Karpas-422 (cell line): ENCODE measurements at regions not wholly inside any gene's neighbourhood (a gene's known extent, or its start where the extent isn't known, plus 50 kb on each side); places are given as distances from the start of the nearest gene placed in this dataset.

Source experiments
- DNase-seq: peaks from one replicate; pipeline ENCODE4 v3.0.0-alpha.2; 2015
- H2AFZ ChIP-seq: fragments of 200-600 bp; sonication (generic); 2 replicates; pipeline ENCODE4 v1.6.1; 2014; ENCODE audit warnings: antibody characterized with exemption, low read length, mixed read lengths
- H3K27ac ChIP-seq: fragments of 200-600 bp; sonication (generic); 2 replicates; pipeline ENCODE4 v1.5.1; 2014; ENCODE audit warnings: mild to moderate bottlenecking, low read length, moderate library complexity
- H3K27me3 ChIP-seq: fragments of 200-600 bp; sonication (generic); 2 replicates; pipeline ENCODE4 v1.6.1; 2014; ENCODE audit warnings: low read length, mixed read lengths
- H3K36me3 ChIP-seq: fragments of 200-600 bp; sonication (generic); 2 replicates; pipeline ENCODE4 v1.6.1; 2014; ENCODE audit warnings: low read length, mixed read lengths; ENCODE audit not compliant: insufficient read depth
- H3K4me1 ChIP-seq: fragments of 200-600 bp; sonication (generic); 2 replicates; pipeline ENCODE4 v1.6.1; 2014; ENCODE audit warnings: mild to moderate bottlenecking, low read length, mixed read lengths
- H3K4me2 ChIP-seq: fragments of 200-600 bp; sonication (generic); 2 replicates; pipeline ENCODE4 v1.6.1; 2014; ENCODE audit warnings: low read length, low read depth, mild to moderate bottlenecking; ENCODE audit not compliant: poor library complexity, severe bottlenecking
- H3K4me3 ChIP-seq: fragments of 200-600 bp; sonication (generic); 2 replicates; pipeline ENCODE4 v1.5.1; 2014; ENCODE audit warnings: mild to moderate bottlenecking, antibody characterized with exemption, low read length, mixed read lengths
- H3K79me2 ChIP-seq: fragments of 200-600 bp; sonication (generic); 2 replicates; pipeline ENCODE4 v1.6.1; 2014; ENCODE audit warnings: mild to moderate bottlenecking, low read length, mixed read lengths
- H3K9ac ChIP-seq: fragments of 200-600 bp; sonication (generic); 2 replicates; pipeline ENCODE4 v1.6.0; 2014; ENCODE audit warnings: low read length
- H3K9me2 ChIP-seq: fragments of 200-600 bp; sonication (generic), shearing (Covaris generic); replicated peaks from 2 replicates; pipeline ENCODE4 v1.6.0; 2014; ENCODE audit warnings: mild to moderate bottlenecking, low read length, moderate library complexity; ENCODE audit not compliant: insufficient read depth
- H3K9me3 ChIP-seq: fragments of 300-700, 200-600 bp; sonication (generic); 2 replicates; pipeline ENCODE4 v1.6.1; 2014; ENCODE audit warnings: low read length, mixed read lengths
- H4K20me1 ChIP-seq: fragments of 200-600 bp; sonication (generic); 2 replicates; pipeline ENCODE4 v1.6.1; 2014; ENCODE audit warnings: mild to moderate bottlenecking, antibody characterized with exemption, low read length, low read depth; ENCODE audit not compliant: insufficient read depth

DNA sequence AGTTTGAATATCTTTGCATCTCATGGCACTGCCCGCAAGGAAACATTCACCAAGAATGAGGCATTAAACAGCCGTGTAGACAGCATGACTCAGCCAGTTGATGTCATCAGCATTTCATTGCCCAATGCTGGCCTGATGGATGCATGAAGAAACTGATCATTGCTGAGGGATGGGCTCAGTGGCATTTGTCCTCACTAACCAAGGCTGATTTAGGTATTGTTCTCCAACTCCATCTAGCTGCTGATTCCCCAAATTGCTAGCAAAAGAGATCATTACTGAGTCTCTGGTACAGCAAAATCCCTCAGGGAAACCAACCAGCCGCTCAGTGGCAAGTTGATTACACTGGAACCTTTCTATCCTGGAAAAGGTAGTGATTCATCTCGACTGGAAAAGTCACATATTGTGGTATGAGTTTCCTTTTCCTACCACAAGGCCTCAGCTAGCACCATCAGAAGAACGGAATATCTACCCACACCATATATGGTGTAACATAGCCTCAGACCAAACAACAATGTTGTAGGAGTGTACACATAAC, 186.5 kb upstream of the GAP43 start:
- no peak overlapping the region for H3K4me2 ChIP-seq
- H3K9me2 ChIP-seq, result no peaks in the 10 kb centered on the region
- no peaks in the 10 kb centered on the region for H3K79me2 ChIP-seq
- H2AFZ ChIP-seq, result no peak overlapping the region
- H3K27ac ChIP-seq, result no peak overlapping the region
- H3K4me1 ChIP-seq, result no peaks in the 10 kb centered on the region
- no peak overlapping the region for H3K9ac ChIP-seq
- H3K36me3 ChIP-seq, result no peaks in the 10 kb centered on the region
- no peak for DNase-seq
- H3K4me3 ChIP-seq, result no peak overlapping the region
- H3K27me3 ChIP-seq, result no peaks in the 10 kb centered on the region
- H4K20me1 ChIP-seq, result no peaks in the 10 kb centered on the region
- no peaks in the 10 kb centered on the region for H3K9me3 ChIP-seq

DNA sequence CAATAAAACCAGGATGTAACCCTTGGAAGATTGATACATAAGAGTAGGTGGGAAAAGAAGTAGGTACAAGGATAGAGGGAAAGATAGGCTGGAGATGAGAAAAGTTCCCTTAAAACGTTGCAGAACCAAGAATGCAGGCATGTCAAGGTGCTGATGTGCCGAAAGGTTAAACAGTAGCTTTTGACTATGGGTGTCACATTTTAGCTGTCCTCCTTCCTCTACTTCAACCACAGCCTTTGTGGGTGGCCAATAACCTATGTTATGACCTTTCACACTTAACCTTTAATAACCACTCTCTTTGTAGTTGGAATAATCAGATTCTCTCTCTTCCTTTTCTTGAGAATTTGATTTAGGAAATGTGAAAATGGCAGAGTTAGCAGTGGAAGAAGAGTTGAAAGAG, 184.5 kb upstream of the GAP43 start:
- Histone ChIP-seq H3K4me2 (no peak overlapping the region), H3K4me3 (no peak overlapping the region), H3K27me3 (no peaks in the 10 kb centered on the region), H2AFZ (no peak overlapping the region), H3K9me2 (no peaks in the 10 kb centered on the region), H3K27ac (no peak overlapping the region), H4K20me1 (no peaks in the 10 kb centered on the region), H3K79me2 (no peaks in the 10 kb centered on the region), H3K4me1 (no peaks in the 10 kb centered on the region), H3K9ac (no peak overlapping the region), H3K9me3 (no peaks in the 10 kb centered on the region), H3K36me3 (no peaks in the 10 kb centered on the region)
- DNase-seq, result no peak

DNA sequence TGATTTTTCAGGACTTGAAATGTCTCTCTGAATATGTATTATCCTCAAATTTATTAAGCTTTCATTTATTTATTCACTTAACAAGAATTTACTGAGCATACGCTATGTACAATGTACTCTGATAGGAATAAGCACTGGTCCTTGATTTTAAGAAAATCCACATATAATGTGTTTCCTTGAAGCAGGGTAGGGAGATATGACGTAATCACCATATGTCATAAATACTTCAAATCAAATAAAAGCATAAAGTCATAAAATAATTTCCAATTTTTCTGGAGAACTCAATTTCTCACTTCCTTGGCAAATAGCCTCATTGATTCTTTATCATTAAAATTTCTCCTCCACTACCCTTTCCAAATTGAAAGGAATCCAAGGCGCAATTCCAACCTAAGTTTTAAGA, 177.8 kb upstream of the GAP43 start:
- no peaks in the 10 kb centered on the region for H3K36me3 ChIP-seq
- H4K20me1 ChIP-seq, result no peaks in the 10 kb centered on the region
- no peaks in the 10 kb centered on the region for H3K9me2 ChIP-seq
- no peak for DNase-seq
- H3K4me2 ChIP-seq, result no peak overlapping the region
- H3K9ac ChIP-seq, result no peak overlapping the region
- H3K27me3 ChIP-seq, result no peaks in the 10 kb centered on the region
- no peak overlapping the region for H2AFZ ChIP-seq
- H3K27ac ChIP-seq, result no peak overlapping the region
- no peaks in the 10 kb centered on the region for H3K4me1 ChIP-seq
- no peak overlapping the region for H3K4me3 ChIP-seq
- H3K9me3 ChIP-seq, result no peaks in the 10 kb centered on the region
- H3K79me2 ChIP-seq, result no peaks in the 10 kb centered on the region

DNA sequence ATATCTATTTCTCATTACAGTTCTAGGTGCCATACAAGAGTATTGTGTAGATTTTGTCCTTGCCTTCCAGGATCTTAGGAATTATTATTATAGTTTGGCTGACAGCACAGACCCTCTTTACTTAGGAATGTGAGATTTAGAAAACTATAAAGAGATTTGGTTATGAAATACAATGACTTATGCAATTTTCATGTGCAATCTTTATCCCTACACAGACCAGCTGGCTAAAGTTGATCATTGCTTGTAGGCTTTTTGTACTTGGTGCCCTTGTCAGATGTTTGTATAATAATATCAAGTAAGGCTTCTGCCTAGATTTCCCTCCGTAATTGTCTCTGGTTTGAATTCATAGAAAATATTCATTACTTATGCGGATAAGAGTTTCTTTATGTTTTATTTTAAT, 174.5 kb upstream of the GAP43 start:
- no peaks in the 10 kb centered on the region for H3K9me2 ChIP-seq

DNA sequence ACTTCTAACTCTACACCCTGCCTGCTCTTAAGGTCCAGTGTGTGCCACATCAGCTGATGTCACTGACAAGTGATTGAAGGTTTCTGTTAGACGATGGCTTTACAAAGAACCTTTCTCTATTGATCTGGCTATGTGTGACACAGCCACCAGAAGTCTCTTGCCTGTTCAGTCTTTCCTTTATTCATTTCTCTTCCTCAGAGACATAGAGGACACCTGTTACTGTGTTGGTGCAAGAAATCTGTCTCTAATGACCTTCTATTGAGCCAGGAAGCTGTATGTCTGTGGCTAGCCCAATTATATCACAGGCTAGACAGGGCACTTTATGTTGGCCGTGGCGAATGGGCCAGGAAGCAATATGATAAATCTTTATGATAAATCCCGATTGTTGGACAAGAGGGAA, 173.3 kb upstream of the GAP43 start:
- Histone ChIP-seq H3K4me2 (no peak overlapping the region), H3K4me3 (no peak overlapping the region), H4K20me1 (no peaks in the 10 kb centered on the region), H3K4me1 (no peaks in the 10 kb centered on the region), H2AFZ (no peak overlapping the region), H3K27me3 (no peaks in the 10 kb centered on the region), H3K27ac (no peak overlapping the region), H3K9me2 (no peaks in the 10 kb centered on the region), H3K9ac (no peak overlapping the region), H3K9me3 (no peaks in the 10 kb centered on the region), H3K36me3 (no peaks in the 10 kb centered on the region), H3K79me2 (no peaks in the 10 kb centered on the region)
- no peak for DNase-seq

More for the DNA sequence above, 174.5 kb upstream of the GAP43 start:
- Histone ChIP-seq H3K4me1 (no peaks in the 10 kb centered on the region), H3K27ac (no peak overlapping the region), H2AFZ (no peak overlapping the region), H3K4me3 (no peak overlapping the region), H3K4me2 (no peak overlapping the region), H3K27me3 (no peaks in the 10 kb centered on the region), H3K36me3 (no peaks in the 10 kb centered on the region), H4K20me1 (no peaks in the 10 kb centered on the region), H3K9ac (no peak overlapping the region), H3K9me3 (no peaks in the 10 kb centered on the region), H3K79me2 (no peaks in the 10 kb centered on the region)
- no peak for DNase-seq

DNA sequence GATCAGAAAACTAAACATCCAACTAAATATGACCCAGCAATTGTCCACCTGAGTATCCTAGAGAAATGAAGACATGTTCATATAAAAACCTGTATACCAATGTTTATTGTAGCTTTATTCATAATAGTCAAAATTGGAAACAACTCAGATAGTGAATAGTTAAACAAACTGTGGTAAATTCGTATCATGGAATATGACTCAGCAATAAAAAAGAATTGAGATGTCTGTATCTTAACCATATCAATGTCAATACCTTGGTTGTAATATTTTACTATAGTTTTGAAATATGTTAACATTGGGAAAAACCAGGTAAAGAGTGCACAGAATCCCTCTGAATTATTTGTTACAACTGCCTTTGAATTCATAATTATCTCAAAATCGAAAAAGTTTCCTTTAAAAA, 159.3 kb upstream of the GAP43 start:
- Histone ChIP-seq H3K79me2 (no peaks in the 10 kb centered on the region), H3K27ac (no peak overlapping the region), H3K9me2 (no peaks in the 10 kb centered on the region; the same call in 1 of the 2 replicates), H3K9me3 (no peaks in the 10 kb centered on the region), H3K4me3 (no peak overlapping the region), H4K20me1 (no peaks in the 10 kb centered on the region), H3K4me1 (no peaks in the 10 kb centered on the region), H3K36me3 (no peaks in the 10 kb centered on the region), H3K27me3 (no peaks in the 10 kb centered on the region), H2AFZ (no peak overlapping the region), H3K4me2 (no peak overlapping the region), H3K9ac (no peak overlapping the region)
- DNase-seq, result no peak

DNA sequence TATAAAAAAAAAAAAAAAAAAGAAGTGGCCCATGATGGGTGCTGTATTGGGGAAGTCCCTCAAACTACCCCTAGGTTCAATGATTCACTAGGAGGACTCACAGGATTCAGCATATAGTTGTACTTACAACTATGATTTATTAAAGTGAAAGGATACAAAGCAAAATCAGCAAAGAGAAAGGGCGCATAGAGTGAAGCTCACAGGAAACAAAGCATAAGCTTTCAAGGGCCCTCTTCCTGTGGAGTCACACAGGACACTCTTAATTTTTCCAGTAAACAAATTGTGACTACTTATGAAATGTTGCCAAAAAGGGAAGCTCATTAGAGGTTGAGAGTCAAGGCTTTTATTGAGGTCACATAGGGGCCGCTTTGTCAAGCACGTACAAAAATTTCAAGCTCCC, 153.7 kb upstream of the GAP43 start:
- H3K27me3 ChIP-seq, result no peaks in the 10 kb centered on the region
- no peak overlapping the region for H3K27ac ChIP-seq
- no peaks in the 10 kb centered on the region; the same call in 1 of the 2 replicates for H3K9me2 ChIP-seq
- H2AFZ ChIP-seq, result no peak overlapping the region
- H3K9ac ChIP-seq, result no peak overlapping the region
- DNase-seq, result no peak
- H3K4me2 ChIP-seq, result no peak overlapping the region
- no peaks in the 10 kb centered on the region for H4K20me1 ChIP-seq
- H3K4me1 ChIP-seq, result no peaks in the 10 kb centered on the region
- H3K9me3 ChIP-seq, result no peaks in the 10 kb centered on the region
- H3K79me2 ChIP-seq, result no peaks in the 10 kb centered on the region
- H3K4me3 ChIP-seq, result no peak overlapping the region
- H3K36me3 ChIP-seq, result no peaks in the 10 kb centered on the region

DNA sequence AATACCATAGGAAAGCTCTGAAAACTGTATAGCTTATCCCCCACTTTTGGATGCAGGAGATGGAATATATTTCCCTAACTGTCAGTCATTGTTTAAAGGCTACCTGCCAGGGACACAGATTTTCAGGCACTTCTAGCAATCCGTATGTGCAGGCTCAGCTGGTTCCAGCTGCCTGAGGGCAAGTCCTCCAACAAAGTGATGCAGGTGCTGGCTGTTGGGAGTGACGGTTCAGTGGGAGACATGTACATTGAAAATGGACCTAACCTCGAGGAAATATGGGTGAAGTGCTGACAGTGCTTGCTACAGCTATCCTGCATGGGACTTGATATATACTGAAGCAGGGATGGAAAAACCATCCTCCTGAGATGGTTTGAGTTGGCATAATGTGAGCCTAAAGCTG, 153.1 kb upstream of the GAP43 start:
- no peak overlapping the region for H3K27ac ChIP-seq
- H3K9me3 ChIP-seq, result no peaks in the 10 kb centered on the region
- H3K4me1 ChIP-seq, result no peaks in the 10 kb centered on the region
- H3K4me3 ChIP-seq, result no peak overlapping the region
- no peak overlapping the region for H2AFZ ChIP-seq
- H4K20me1 ChIP-seq, result no peaks in the 10 kb centered on the region
- no peaks in the 10 kb centered on the region for H3K36me3 ChIP-seq
- H3K27me3 ChIP-seq, result no peaks in the 10 kb centered on the region
- no peak for DNase-seq
- no peaks in the 10 kb centered on the region for H3K79me2 ChIP-seq
- H3K4me2 ChIP-seq, result no peak overlapping the region
- H3K9me2 ChIP-seq, result no peaks in the 10 kb centered on the region; the same call in 1 of the 2 replicates
- H3K9ac ChIP-seq, result no peak overlapping the region
